PC-3 (cell line): ENCODE measurements at regions not wholly inside any gene's neighbourhood (a gene's known extent, or its start where the extent isn't known, plus 50 kb on each side); places are given as distances from the start of the nearest gene placed in this dataset.

Experiments
- ATAC-seq: fragments of 200-7000 bp; cut with Tn5 transposase; 2 replicates; pipeline ENCODE4 v1.9.1; 2020; ENCODE audit warnings: mild to moderate bottlenecking, moderate library complexity
- BruUV-seq: library from RNA; stranded (reverse); fragments of 400-500 nt; replicated peaks from 2 replicates; lab custom pipeline; 2021; lab: Mats Ljungman, UMichigan
- CTCF ChIA-PET: fragments of 300-600 bp; sonication (Branson Sonifier 250); formaldehyde crosslinking; loops from one replicate; lab custom pipeline; 2022; ENCODE audit warnings: antibody characterized with exemption; lab: Charles Lee
- POLR2A ChIA-PET: fragments of 300-600 bp; sonication (Branson Sonifier 250); formaldehyde crosslinking; loops from one replicate; lab custom pipeline; 2022; ENCODE audit warnings: antibody characterized with exemption; ENCODE audit not compliant: unreplicated experiment; lab: Charles Lee
- DNase-seq: peaks from one replicate; pipeline ENCODE4 v3.0.0-alpha.2; 2015
- H2AFZ ChIP-seq: fragments of 300-600 bp; sonication (generic); 2 replicates; pipeline ENCODE4 v1.6.0; 2016; ENCODE audit warnings: antibody characterized with exemption, low read length
- H3F3A ChIP-seq: fragments of 300-600 bp; sonication (generic); one replicate; pipeline ENCODE4 v1.6.0; 2017; ENCODE audit warnings: antibody characterized with exemption, low read length, control low read depth, mild to moderate bottlenecking; ENCODE audit not compliant: unreplicated experiment
- H3K27ac ChIP-seq: fragments of 300-600 bp; sonication (generic); 2 replicates; pipeline ENCODE4 v1.5.1; 2016; ENCODE audit warnings: mild to moderate bottlenecking, low read length
- H3K27me3 ChIP-seq: fragments of 300-600 bp; sonication (generic); 2 replicates; pipeline ENCODE4 v1.6.1; 2016; ENCODE audit warnings: low read length, mixed read lengths
- H3K36me3 ChIP-seq: fragments of 300-600 bp; sonication (generic); 2 replicates; pipeline ENCODE4 v1.6.1; 2016; ENCODE audit warnings: low read depth, mixed run types, low read length, mixed read lengths
- H3K4me1 ChIP-seq: fragments of 300-600 bp; sonication (generic); 2 replicates; pipeline ENCODE4 v1.5.1; 2016; ENCODE audit warnings: low read length; ENCODE audit not compliant: insufficient read depth
- H3K4me2 ChIP-seq: fragments of 300-600 bp; sonication (generic); 2 replicates; pipeline ENCODE4 v1.6.0; 2016; ENCODE audit warnings: low read length
- H3K4me3 ChIP-seq: fragments of 300-600 bp; sonication (generic); 2 replicates; pipeline ENCODE4 v1.5.1; 2016; ENCODE audit warnings: mild to moderate bottlenecking, low read length, mixed read lengths
- H3K79me2 ChIP-seq: fragments of 300-600 bp; sonication (generic); 2 replicates; pipeline ENCODE4 v1.6.1; 2017; ENCODE audit warnings: low read length, mixed read lengths
- H3K9ac ChIP-seq: fragments of 300-600 bp; sonication (generic); 2 replicates; pipeline ENCODE4 v1.6.0; 2016; ENCODE audit warnings: mild to moderate bottlenecking, low read length
- H3K9me2 ChIP-seq: fragments of 300-600 bp; sonication (generic); replicated peaks from 2 replicates; pipeline ENCODE4 v1.6.1; 2016; ENCODE audit warnings: mixed run types, low read length, mixed read lengths
- H3K9me3 ChIP-seq: fragments of 300-600 bp; sonication (generic); 2 replicates; pipeline ENCODE4 v1.6.1; 2016; ENCODE audit warnings: low read length, mixed read lengths
- H4K20me1 ChIP-seq: fragments of 300-600 bp; sonication (generic); 2 replicates; pipeline ENCODE4 v1.6.1; 2016; ENCODE audit warnings: low read length, mixed read lengths
- EZH2 ChIP-seq: fragments of 300-600 bp; sonication (generic); IDR thresholded peaks from one replicate; pipeline ENCODE4 v1.6.1; 2017; ENCODE audit warnings: antibody characterized with exemption, mild to moderate bottlenecking, low read length; ENCODE audit not compliant: unreplicated experiment
- EZH2phosphoT487 ChIP-seq: fragments of 300-600 bp; sonication (generic); IDR thresholded peaks from 2 replicates; pipeline ENCODE4 v1.6.1; 2018; ENCODE audit warnings: mild to moderate bottlenecking, antibody characterized with exemption, low read length, borderline replicate concordance
- intact Hi-C: fragments of 100-400 bp; cut with micrococcal nuclease; formaldehyde crosslinking; loops from 2 replicates; pipeline ENCODE4 v1.9.0; 2023
- TF ChIP-seq, protein P1 (sequence below): fragments of 300-600 bp; sonication (generic); conservative IDR thresholded peaks from 2 replicates; pipeline ENCODE4 v1.5.1; 2017; ENCODE audit warnings: antibody characterized with exemption, low read depth, mild to moderate bottlenecking, low read length

DNA sequence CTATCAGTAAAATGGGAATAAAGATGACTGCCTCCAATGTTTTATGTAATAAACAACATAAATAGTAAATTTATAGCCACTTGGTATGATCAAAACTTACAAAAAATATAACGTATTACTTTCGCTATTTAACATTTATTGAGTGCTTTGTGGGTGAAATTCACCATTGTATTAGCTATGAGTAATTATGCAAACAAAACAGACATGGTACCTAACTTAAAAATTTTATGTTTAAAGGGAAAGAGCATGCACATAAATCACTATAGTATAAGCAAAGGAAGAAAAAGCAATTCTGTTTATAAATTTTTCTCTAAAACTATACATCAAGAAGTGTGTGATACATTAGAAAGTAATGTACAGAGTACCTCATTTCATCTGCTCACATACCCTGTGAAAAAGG, 1046.2 kb downstream of the NCAM2 start:
- ChIA-PET CTCF (no interaction called here), POLR2A (interaction anchor here (0.7 kb wide), 1 partner anchor 168 kb away, joined by 4 read pairs; no protein-coding TSS in a partner anchor)
- Histone ChIP-seq H4K20me1 (no peaks in the 10 kb centered on the region), H3K9me2 (no peaks in the 10 kb centered on the region), H3K36me3 (no peaks in the 10 kb centered on the region), H2AFZ (no peak overlapping the region), H3K27me3 (no peaks in the 10 kb centered on the region), H3K9ac (no peak overlapping the region), H3F3A (no peaks in the 10 kb centered on the region), H3K79me2 (no peaks in the 10 kb centered on the region), H3K4me1 (peaks cover 10% of the 10 kb centered on the region; the same call in 1 of the 2 replicates), H3K27ac (no peak overlapping the region), H3K9me3 (no peaks in the 10 kb centered on the region), H3K4me3 (no peak overlapping the region), H3K4me2 (peak overlapping the region; percentile 27)
- ATAC-seq (peak; percentile 90), DNase-seq (peak; percentile 34)
- no peak for TF ChIP-seq EZH2
- TF ChIP-seq, protein P1, sequence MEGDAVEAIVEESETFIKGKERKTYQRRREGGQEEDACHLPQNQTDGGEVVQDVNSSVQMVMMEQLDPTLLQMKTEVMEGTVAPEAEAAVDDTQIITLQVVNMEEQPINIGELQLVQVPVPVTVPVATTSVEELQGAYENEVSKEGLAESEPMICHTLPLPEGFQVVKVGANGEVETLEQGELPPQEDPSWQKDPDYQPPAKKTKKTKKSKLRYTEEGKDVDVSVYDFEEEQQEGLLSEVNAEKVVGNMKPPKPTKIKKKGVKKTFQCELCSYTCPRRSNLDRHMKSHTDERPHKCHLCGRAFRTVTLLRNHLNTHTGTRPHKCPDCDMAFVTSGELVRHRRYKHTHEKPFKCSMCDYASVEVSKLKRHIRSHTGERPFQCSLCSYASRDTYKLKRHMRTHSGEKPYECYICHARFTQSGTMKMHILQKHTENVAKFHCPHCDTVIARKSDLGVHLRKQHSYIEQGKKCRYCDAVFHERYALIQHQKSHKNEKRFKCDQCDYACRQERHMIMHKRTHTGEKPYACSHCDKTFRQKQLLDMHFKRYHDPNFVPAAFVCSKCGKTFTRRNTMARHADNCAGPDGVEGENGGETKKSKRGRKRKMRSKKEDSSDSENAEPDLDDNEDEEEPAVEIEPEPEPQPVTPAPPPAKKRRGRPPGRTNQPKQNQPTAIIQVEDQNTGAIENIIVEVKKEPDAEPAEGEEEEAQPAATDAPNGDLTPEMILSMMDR: no peak
- no peak for TF ChIP-seq EZH2phosphoT487
- intact Hi-C loops: no loop called here
- BruUV-seq: no TSS peak

DNA sequence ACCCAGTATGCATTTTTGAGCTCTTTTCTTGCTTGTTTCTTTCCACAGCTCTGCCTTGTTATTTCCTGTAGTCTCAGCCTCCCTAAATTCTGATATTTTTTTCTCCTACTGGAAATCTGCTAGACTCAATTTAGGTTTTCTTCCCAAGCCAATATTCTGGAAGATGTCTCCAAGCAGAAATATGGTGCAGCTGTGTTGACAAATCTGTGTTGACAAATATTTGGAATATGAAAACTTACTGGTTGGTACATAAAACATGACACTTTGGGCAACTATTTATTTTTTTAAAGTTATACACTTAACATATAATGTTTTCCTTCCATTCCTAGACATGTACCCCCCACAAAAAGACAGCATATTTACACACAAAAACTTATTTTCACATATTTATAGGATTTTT, 1048.4 kb downstream of the NCAM2 start:
- H3K79me2 ChIP-seq: no peaks in the 10 kb centered on the region
- ChIA-PET POLR2A (no interaction called here), CTCF (no interaction called here)
- ATAC-seq (no peak), DNase-seq (no peak)
- no peak overlapping the region for H2AFZ ChIP-seq
- no peaks in the 10 kb centered on the region for H3K9me3 ChIP-seq
- no peaks in the 10 kb centered on the region for H3K36me3 ChIP-seq
- peaks cover 10% of the 10 kb centered on the region; the same call in 1 of the 2 replicates for H3K4me1 ChIP-seq
- TF ChIP-seq EZH2: no peak
- no peak for TF ChIP-seq EZH2phosphoT487
- TF ChIP-seq, protein P1: no peak
- intact Hi-C loops: no loop called here
- no peaks in the 10 kb centered on the region for H3K27me3 ChIP-seq
- BruUV-seq: no TSS peak
- no peaks in the 10 kb centered on the region for H4K20me1 ChIP-seq
- H3K4me2 ChIP-seq: no peak overlapping the region
- no peaks in the 10 kb centered on the region for H3F3A ChIP-seq
- H3K9me2 ChIP-seq: no peaks in the 10 kb centered on the region
- H3K27ac ChIP-seq: no peak overlapping the region
- no peak overlapping the region for H3K4me3 ChIP-seq
- no peak overlapping the region for H3K9ac ChIP-seq

DNA sequence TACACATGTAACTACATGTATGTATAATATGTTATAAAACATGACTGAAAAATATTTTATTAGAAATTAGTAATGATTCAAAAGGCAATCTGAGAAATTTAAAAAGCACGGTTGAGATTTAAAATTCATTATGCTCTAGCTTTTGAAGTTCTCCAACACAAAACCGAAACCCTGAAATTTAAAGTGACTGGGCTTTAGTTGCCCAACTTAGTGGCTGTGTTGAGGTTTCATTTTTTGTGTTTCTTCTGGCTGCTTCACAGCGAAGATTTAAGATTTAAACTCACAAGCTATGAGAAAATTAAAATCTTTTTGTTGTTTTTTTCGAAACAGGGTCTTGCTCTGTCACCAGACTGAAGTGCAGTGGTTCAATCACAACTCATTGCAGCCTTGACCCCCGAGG, 1058.7 kb downstream of the NCAM2 start:
- H3K79me2 ChIP-seq: no peaks in the 10 kb centered on the region

More for the DNA sequence above, 1058.7 kb downstream of the NCAM2 start:
- Histone ChIP-seq H3F3A (no peaks in the 10 kb centered on the region), H3K4me2 (no peak overlapping the region), H3K27me3 (no peaks in the 10 kb centered on the region), H4K20me1 (no peaks in the 10 kb centered on the region), H3K27ac (no peak overlapping the region), H2AFZ (no peak overlapping the region), H3K9me3 (no peaks in the 10 kb centered on the region), H3K4me3 (no peak overlapping the region), H3K36me3 (no peaks in the 10 kb centered on the region), H3K9ac (no peak overlapping the region), H3K9me2 (no peaks in the 10 kb centered on the region), H3K4me1 (no peaks in the 10 kb centered on the region)
- TF ChIP-seq, protein P1: no peak
- TF ChIP-seq EZH2phosphoT487 (no peak), EZH2 (no peak)
- DNase-seq: no peak
- no peak for ATAC-seq
- intact Hi-C loops: no loop called here
- no TSS peak for BruUV-seq
- POLR2A ChIA-PET: no interaction called here
- CTCF ChIA-PET: no interaction called here
